ENCODE measurements at regions not wholly inside any gene's neighbourhood (a gene's known extent, or its start where the extent isn't known, plus 50 kb on each side); places are given as distances from the start of the nearest gene placed in this dataset.

DNA sequence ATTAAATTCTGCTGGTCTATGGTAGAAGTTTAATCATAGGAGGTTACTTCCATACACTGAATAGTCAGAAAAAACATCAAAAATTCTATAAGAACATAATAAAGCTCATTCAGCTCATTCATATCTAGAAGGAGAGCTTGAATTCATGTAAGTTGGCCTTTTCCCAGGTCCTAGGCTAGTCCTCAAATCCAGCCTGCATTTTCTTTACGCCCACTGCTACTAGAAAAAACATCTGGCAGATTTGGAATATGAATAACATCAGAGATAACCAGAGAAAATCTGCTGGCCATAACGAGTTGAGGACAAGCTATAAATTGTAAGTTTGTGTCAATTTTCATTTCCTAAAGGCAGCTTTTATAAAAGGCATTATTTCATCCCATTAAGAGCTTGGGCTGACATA is 95.5 kb downstream of the MXRA5 start:
- no peak for TF ChIP-seq EP300 (IDR thresholded peaks at IDR 0.05)
- TF ChIP-seq, protein P1, sequence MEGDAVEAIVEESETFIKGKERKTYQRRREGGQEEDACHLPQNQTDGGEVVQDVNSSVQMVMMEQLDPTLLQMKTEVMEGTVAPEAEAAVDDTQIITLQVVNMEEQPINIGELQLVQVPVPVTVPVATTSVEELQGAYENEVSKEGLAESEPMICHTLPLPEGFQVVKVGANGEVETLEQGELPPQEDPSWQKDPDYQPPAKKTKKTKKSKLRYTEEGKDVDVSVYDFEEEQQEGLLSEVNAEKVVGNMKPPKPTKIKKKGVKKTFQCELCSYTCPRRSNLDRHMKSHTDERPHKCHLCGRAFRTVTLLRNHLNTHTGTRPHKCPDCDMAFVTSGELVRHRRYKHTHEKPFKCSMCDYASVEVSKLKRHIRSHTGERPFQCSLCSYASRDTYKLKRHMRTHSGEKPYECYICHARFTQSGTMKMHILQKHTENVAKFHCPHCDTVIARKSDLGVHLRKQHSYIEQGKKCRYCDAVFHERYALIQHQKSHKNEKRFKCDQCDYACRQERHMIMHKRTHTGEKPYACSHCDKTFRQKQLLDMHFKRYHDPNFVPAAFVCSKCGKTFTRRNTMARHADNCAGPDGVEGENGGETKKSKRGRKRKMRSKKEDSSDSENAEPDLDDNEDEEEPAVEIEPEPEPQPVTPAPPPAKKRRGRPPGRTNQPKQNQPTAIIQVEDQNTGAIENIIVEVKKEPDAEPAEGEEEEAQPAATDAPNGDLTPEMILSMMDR (IDR thresholded peaks at IDR 0.05), result no peak

All from suprapubic skin (tissue), 3 donors.